HepG2 (cell line): ENCODE measurements at regions not wholly inside any gene's neighbourhood (a gene's known extent, or its start where the extent isn't known, plus 50 kb on each side); places are given as distances from the start of the nearest gene placed in this dataset.

ENCODE experiments used
- ATAC-seq: fragments of 200-7000 bp; cut with Tn5 transposase; 3 replicates; pipeline ENCODE4 v1.9.1; 2020; ENCODE audit warnings: mild to moderate bottlenecking, moderate library complexity
- BruUV-seq: library from RNA; stranded (reverse); fragments of 400-500 nt; replicated peaks from 2 replicates; lab custom pipeline; 2021; lab: Mats Ljungman, UMichigan
- CTCF ChIA-PET: fragments of 300-600 bp; formaldehyde crosslinking; extraction: SDS; loops from one replicate; lab custom pipeline; 2021; ENCODE audit warnings: low total read pairs, inconsistent platforms, low intra/inter-chr PET ratio; lab: Yijun Ruan, JAX
- POLR2A ChIA-PET: fragments of 350-600 bp; sonication (Branson Sonifier 250); formaldehyde crosslinking; loops from one replicate; lab custom pipeline; 2020; ENCODE audit warnings: antibody characterized with exemption, inconsistent platforms; lab: Yijun Ruan, JAX
- DNase-seq: peaks from one replicate; pipeline ENCODE4 v3.0.0-alpha.2; 2015; ENCODE audit warnings: low spot score
- FAIRE-seq: peaks from 3 replicates; lab custom pipeline; 2011; peaks lifted over from hg19 to GRCh38; lab: Jason Lieb, UNC
- H2AFZ ChIP-seq: one replicate; pipeline ENCODE4 v1.6.1; 2011; ENCODE audit warnings: low read length, inconsistent platforms
- H3K27ac ChIP-seq: fragments of 300-600 bp; 3 replicates; pipeline ENCODE4 v1.8.0; 2011; ENCODE audit warnings: mixed run types, mild to moderate bottlenecking, mixed read lengths, low read length, inconsistent platforms; ENCODE audit not compliant: insufficient read depth; ENCODE audit errors: extremely low read length
- H3K27me3 ChIP-seq, 2 experiments: fragments of 200-600 bp in 1 of 2; 2 replicates in 1 of 2; 3 replicates in 1 of 2; pipeline versions ENCODE4 v1.6.0 to v1.8.0; 2011; ENCODE audit warnings: low read length in 2 of 2, mild to moderate bottlenecking in 2 of 2, moderate library complexity in 2 of 2, inconsistent platforms in 1 of 2; ENCODE audit not compliant: insufficient read depth in 2 of 2, control insufficient read depth in 1 of 2
- H3K36me3 ChIP-seq, 2 experiments: fragments of 200-600 bp in 1 of 2; replicated peaks in 1 of 2; 2 replicates in 1 of 2; 3 replicates in 1 of 2; pipeline versions ENCODE4 v1.5.1 to v1.8.0; 2011; ENCODE audit warnings: low read length in 2 of 2, inconsistent platforms in 1 of 2; ENCODE audit not compliant: insufficient read depth in 2 of 2, control insufficient read depth in 1 of 2
- H3K4me1 ChIP-seq: 2 replicates; pipeline ENCODE4 v1.5.1; 2012; ENCODE audit warnings: low read length, inconsistent platforms; ENCODE audit not compliant: insufficient read depth
- H3K4me2 ChIP-seq: 2 replicates; pipeline ENCODE4 v1.6.0; 2011; ENCODE audit warnings: low read depth, low read length, inconsistent platforms
- H3K4me3 ChIP-seq, 3 experiments: fragments of 200-600 bp in 1 of 3; sonication (generic), shearing (Covaris generic) in 1 of 3; replicated peaks in 1 of 3; 2 replicates each; pipeline ENCODE4 v1.5.1; 2011 to 2016; ENCODE audit warnings: low read length in 3 of 3, inconsistent platforms in 2 of 3, low read depth in 2 of 3, mild to moderate bottlenecking in 2 of 3, control low read depth in 1 of 3, mixed read lengths in 1 of 3; ENCODE audit not compliant: insufficient read depth in 1 of 3
- H3K79me2 ChIP-seq: one replicate; pipeline ENCODE4 v1.6.1; 2011; ENCODE audit warnings: low read length, inconsistent platforms; ENCODE audit not compliant: insufficient read depth
- H3K9ac ChIP-seq: 2 replicates; pipeline ENCODE4 v1.6.0; 2011; ENCODE audit warnings: mild to moderate bottlenecking, low read depth, low read length, inconsistent platforms; ENCODE audit not compliant: insufficient read depth
- H3K9me3 ChIP-seq: 2 replicates; pipeline ENCODE4 v1.5.1; 2012; ENCODE audit warnings: mild to moderate bottlenecking, low read length
- H4K20me1 ChIP-seq: 2 replicates; pipeline ENCODE4 v1.6.0; 2011; ENCODE audit warnings: inconsistent platforms, mild to moderate bottlenecking, low read length, moderate library complexity; ENCODE audit not compliant: insufficient read depth
- ARNTL ChIP-seq: sonication (generic); formaldehyde crosslinking; IDR thresholded peaks from 2 replicates; pipeline ENCODE4 v1.4.0; 2020; ENCODE audit warnings: mild to moderate bottlenecking, missing genetic modification reagents
- DNMT1 ChIP-seq: sonication (generic); formaldehyde crosslinking; IDR thresholded peaks from 2 replicates; pipeline ENCODE4 v1.5.1; 2020; ENCODE audit warnings: mild to moderate bottlenecking, missing genetic modification reagents
- FOXP1 ChIP-seq, 2 experiments: fragments of 450-650 bp in 1 of 2; IDR thresholded peaks; 2 replicates each; pipeline ENCODE4 v1.6.1; 2017 to 2018; ENCODE audit warnings: antibody characterized with exemption in 1 of 2
- NFE2 ChIP-seq: sonication (generic); formaldehyde crosslinking; IDR thresholded peaks from 2 replicates; pipeline ENCODE4 v1.4.0; 2020; ENCODE audit warnings: missing genetic modification reagents
- PHB2 ChIP-seq: fragments of 450-650 bp; IDR thresholded peaks from 2 replicates; pipeline ENCODE4 v1.6.1; 2018; ENCODE audit not compliant: partially characterized antibody
- PHF5A ChIP-seq: IDR thresholded peaks from one replicate; pipeline ENCODE4 v1.6.1; 2018; ENCODE audit warnings: low read depth, missing genetic modification reagents; ENCODE audit not compliant: unreplicated experiment
- POLR2A ChIP-seq, 2 experiments: IDR thresholded peaks; 2 replicates each; pipeline ENCODE4 v1.6.1; 2011; ENCODE audit warnings: low read depth in 2 of 2, low read length in 2 of 2, mild to moderate bottlenecking in 1 of 2, moderate library complexity in 1 of 2; ENCODE audit not compliant: insufficient read depth in 1 of 2
- RFX5 ChIP-seq: IDR thresholded peaks from 2 replicates; pipeline ENCODE4 v1.6.1; 2011; ENCODE audit warnings: low read depth, low read length, improper control_type of control experiment
- SOX13 ChIP-seq, 3 experiments: fragments of 450-650 bp in 1 of 3; sonication (generic) in 1 of 3; formaldehyde crosslinking in 1 of 3; IDR thresholded peaks in 2 of 3; conservative IDR thresholded peaks in 1 of 3; 2 replicates each; pipeline versions ENCODE4 v1.5.0 to v1.6.1; 2016 to 2020; ENCODE audit warnings: antibody characterized with exemption in 1 of 3, mild to moderate bottlenecking in 1 of 3, missing compliant biosample characterization in 1 of 3, missing genetic modification reagents in 1 of 3, moderate library complexity in 1 of 3
- SP1 ChIP-seq, 2 experiments: fragments of 450-650 bp in 1 of 2; sonication (generic) in 1 of 2; formaldehyde crosslinking in 1 of 2; IDR thresholded peaks; 2 replicates each; pipeline versions ENCODE4 v1.4.0 to v1.6.1; 2016 to 2020; ENCODE audit warnings: missing genetic modification reagents in 1 of 2
- STAG1 ChIP-seq: sonication (generic); formaldehyde crosslinking; IDR thresholded peaks from 2 replicates; pipeline ENCODE4 v1.4.0; 2020; ENCODE audit warnings: missing genetic modification reagents
- ZNF33B ChIP-seq: sonication (generic); formaldehyde crosslinking; IDR thresholded peaks from 2 replicates; pipeline ENCODE4 v1.5.1; 2020; ENCODE audit warnings: mild to moderate bottlenecking, missing genetic modification reagents
- ZNF343 ChIP-seq: sonication (generic); formaldehyde crosslinking; IDR thresholded peaks from 2 replicates; pipeline ENCODE4 v1.4.0; 2020; ENCODE audit warnings: mild to moderate bottlenecking, missing genetic modification reagents
- ZNF382 ChIP-seq: sonication (generic); formaldehyde crosslinking; IDR thresholded peaks from 2 replicates; pipeline ENCODE4 v1.5.0; 2020; ENCODE audit warnings: missing genetic modification reagents, mild to moderate bottlenecking, borderline replicate concordance
- ZNF747 ChIP-seq: sonication (generic); formaldehyde crosslinking; IDR thresholded peaks from 2 replicates; pipeline ENCODE4 v1.8.1; 2023; ENCODE audit warnings: missing genetic modification reagents, mild to moderate bottlenecking, borderline replicate concordance
- ZSCAN31 ChIP-seq: sonication (generic); formaldehyde crosslinking; IDR thresholded peaks from 2 replicates; pipeline ENCODE4 v1.5.0; 2020; ENCODE audit warnings: low read depth, mild to moderate bottlenecking, missing genetic modification reagents
- WGBS: methylation state at CpG from one replicate; pipeline ENCODE4 v1.1.6; 2017; ENCODE audit warnings: low lambda C conversion rate; 5-methylcytosine and 5-hydroxymethylcytosine counted together
- in situ Hi-C: cut with HindIII; loops from 2 replicates; pipeline ENCODE4 v1.10.0; 2017; ENCODE audit warnings: low pct_unique_long_range_greater_than_20kb; ENCODE audit not compliant: extremely low pct_ligation_motif_present
- intact Hi-C: fragments of 100-400 bp; cut with micrococcal nuclease; formaldehyde crosslinking; loops from one replicate; pipeline ENCODE4 v1.10.0; 2022; ENCODE audit not compliant: unreplicated experiment
- TF ChIP-seq, protein P1 (sequence below): sonication (generic); formaldehyde crosslinking; IDR thresholded peaks from 2 replicates; pipeline ENCODE4 v1.8.0; 2022; ENCODE audit warnings: low read depth, missing genetic modification reagents
- TF ChIP-seq, protein P2 (sequence below): sonication (generic); formaldehyde crosslinking; IDR thresholded peaks from 2 replicates; pipeline ENCODE4 v1.8.0; 2023; ENCODE audit warnings: mild to moderate bottlenecking, missing genetic modification reagents

DNA sequence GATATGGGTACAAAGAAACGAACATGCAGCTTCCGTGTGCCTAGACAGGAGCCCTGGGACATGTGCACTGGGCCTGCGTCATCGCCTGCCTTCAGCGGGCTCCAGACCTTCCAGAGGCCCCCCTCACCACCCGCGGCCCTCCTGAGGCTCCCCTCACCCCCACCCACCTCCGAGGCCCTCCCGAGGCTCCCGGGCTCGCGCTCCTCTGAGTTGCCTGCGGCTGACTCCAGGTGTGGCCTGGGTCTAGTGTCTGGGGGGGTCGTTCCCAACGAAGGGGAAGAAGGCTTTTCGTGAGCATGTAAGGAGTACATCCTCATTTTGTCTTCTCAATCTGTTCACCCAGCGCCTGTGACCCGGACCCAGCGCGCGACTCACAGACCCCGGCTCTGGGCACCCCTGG lies 177.3 kb upstream of the ZNF32 start:
- intact Hi-C loops (no loop called here), in situ Hi-C loops (no loop called here)
- Histone ChIP-seq H3K4me1 (no peaks in the 10 kb centered on the region; the same call in 1 of the 2 replicates), H3K9me3 (no peaks in the 10 kb centered on the region), H3K79me2 (no peaks in the 10 kb centered on the region), H2AFZ (no peak overlapping the region), H4K20me1 (no peaks in the 10 kb centered on the region), H3K4me3 (no peak overlapping the region), H3K4me2 (no peak overlapping the region), H3K9ac (no peak overlapping the region), H3K27ac (no peak overlapping the region), H3K27me3 (no peaks in the 10 kb centered on the region; a peak in 1 of 5 replicates)
- no peak for ATAC-seq
- ChIA-PET POLR2A (no interaction called here), CTCF (no interaction called here)
- no TSS peak for BruUV-seq
- WGBS: 67% methylated on average over 11 of the region's 22 CpGs
- DNase-seq: no peak
- FAIRE-seq: no peak
- no peak for TF ChIP-seq DNMT1 (CRISPR knock-in tag)
- no peak for TF ChIP-seq ZNF33B
- TF ChIP-seq PHF5A (CRISPR knock-in tag): no peak
- TF ChIP-seq, protein P1, sequence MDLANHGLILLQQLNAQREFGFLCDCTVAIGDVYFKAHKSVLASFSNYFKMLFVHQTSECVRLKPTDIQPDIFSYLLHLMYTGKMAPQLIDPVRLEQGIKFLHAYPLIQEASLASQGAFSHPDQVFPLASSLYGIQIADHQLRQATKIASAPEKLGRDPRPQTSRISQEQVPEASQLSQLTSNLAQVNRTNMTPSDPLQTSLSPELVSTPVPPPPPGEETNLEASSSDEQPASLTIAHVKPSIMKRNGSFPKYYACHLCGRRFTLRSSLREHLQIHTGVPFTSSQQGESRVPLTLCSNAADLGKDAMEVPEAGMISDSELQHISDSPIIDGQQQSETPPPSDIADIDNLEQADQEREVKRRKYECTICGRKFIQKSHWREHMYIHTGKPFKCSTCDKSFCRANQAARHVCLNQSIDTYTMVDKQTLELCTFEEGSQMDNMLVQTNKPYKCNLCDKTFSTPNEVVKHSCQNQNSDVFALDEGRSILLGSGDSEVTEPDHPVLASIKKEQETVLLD (CRISPR knock-in tag): no peak
- no peak for TF ChIP-seq STAG1 (CRISPR knock-in tag)
- no peak for TF ChIP-seq RFX5
- TF ChIP-seq ARNTL (CRISPR knock-in tag): no peak
- TF ChIP-seq FOXP1 (IDR thresholded peaks at IDR 0.05): no peak
- no peak for TF ChIP-seq FOXP1 (CRISPR knock-in tag; IDR thresholded peaks at IDR 0.05)
- TF ChIP-seq, all 625 proteins: peak for 0
- H3K36me3 ChIP-seq: no peaks in the 10 kb centered on the region

DNA sequence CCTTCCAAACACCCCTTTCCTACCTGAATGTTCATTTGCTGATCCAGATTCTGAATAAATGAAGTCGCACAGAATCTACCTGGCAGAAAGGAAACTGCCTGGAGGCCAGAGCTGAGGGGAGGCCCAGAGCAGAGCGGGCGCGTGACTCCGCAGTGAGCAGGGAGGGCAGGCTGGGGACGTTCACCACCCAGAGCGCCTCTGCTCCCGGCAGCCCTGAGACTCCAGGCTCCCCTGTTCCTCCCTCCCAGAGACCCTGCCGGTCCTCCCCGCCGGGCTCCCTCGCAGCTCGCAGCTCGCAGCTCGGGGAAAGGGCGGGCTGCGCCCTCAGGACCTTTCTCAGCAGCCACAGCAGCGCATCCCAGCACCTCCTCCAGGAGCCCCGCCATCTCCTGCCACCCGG lies 176.7 kb upstream of the ZNF32 start:
- POLR2A ChIA-PET: interaction anchor here (0.7 kb wide), 1 partner anchor 38 kb away, joined by 5 read pairs; no protein-coding TSS in a partner anchor
- WGBS: 78% methylated on average over 13 of the region's 20 CpGs
- no peak overlapping the region for H3K9ac ChIP-seq
- no peaks in the 10 kb centered on the region for H3K79me2 ChIP-seq
- H2AFZ ChIP-seq: no peak overlapping the region
- in situ Hi-C loops: no loop called here
- H3K27me3 ChIP-seq: no peaks in the 10 kb centered on the region; a peak in 1 of 5 replicates
- no peak for ATAC-seq
- H3K36me3 ChIP-seq: no peaks in the 10 kb centered on the region
- TF ChIP-seq ZNF747 (CRISPR knock-in tag): no peak
- TF ChIP-seq NFE2 (CRISPR knock-in tag): no peak
- no peak for TF ChIP-seq SP1 (IDR thresholded peaks at IDR 0.05)
- no peak for TF ChIP-seq SP1 (CRISPR knock-in tag; IDR thresholded peaks at IDR 0.05)
- TF ChIP-seq POLR2A (IDR thresholded peaks at IDR 0.05; ENCODE audit: insufficient read depth in 1 of 2, low read depth in 2 of 2, low read length in 2 of 2): no peak
- TF ChIP-seq ZSCAN31: no peak
- TF ChIP-seq SOX13 (IDR thresholded peaks at IDR 0.05): no peak
- no peak for TF ChIP-seq SOX13 (CRISPR knock-in tag; conservative IDR thresholded peaks at IDR 0.05 in 1 of 2, IDR thresholded peaks at IDR 0.05 in 1 of 2)
- no peak for TF ChIP-seq PHB2
- no peak for TF ChIP-seq ZNF343 (CRISPR knock-in tag)
- TF ChIP-seq, protein P2, sequence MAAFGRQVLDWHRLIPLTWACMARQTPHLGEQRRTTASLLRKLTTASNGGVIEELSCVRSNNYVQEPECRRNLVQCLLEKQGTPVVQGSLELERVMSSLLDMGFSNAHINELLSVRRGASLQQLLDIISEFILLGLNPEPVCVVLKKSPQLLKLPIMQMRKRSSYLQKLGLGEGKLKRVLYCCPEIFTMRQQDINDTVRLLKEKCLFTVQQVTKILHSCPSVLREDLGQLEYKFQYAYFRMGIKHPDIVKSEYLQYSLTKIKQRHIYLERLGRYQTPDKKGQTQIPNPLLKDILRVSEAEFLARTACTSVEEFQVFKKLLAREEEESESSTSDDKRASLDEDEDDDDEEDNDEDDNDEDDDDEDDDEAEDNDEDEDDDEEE (CRISPR knock-in tag): no peak
- TF ChIP-seq ZNF382 (CRISPR knock-in tag): no peak
- TF ChIP-seq, all 625 proteins: peak for 0
- no peaks in the 10 kb centered on the region for H4K20me1 ChIP-seq
- no peaks in the 10 kb centered on the region for H3K9me3 ChIP-seq
- no peak overlapping the region for H3K4me2 ChIP-seq
- no peak overlapping the region for H3K4me3 ChIP-seq
- no peaks in the 10 kb centered on the region; the same call in 1 of the 2 replicates for H3K4me1 ChIP-seq
- FAIRE-seq (no peak), DNase-seq (no peak)
- no peak overlapping the region for H3K27ac ChIP-seq
- BruUV-seq: no TSS peak
- intact Hi-C loops: no loop called here
- CTCF ChIA-PET: no interaction called here
